Transverse colon (tissue), 4 donors: ENCODE measurements at regions not wholly inside any gene's neighbourhood (a gene's known extent, or its start where the extent isn't known, plus 50 kb on each side); places are given as distances from the start of the nearest gene placed in this dataset.

ENCODE experiments used
- DNase-seq: peaks from one replicate; pipeline ENCODE4 v3.0.0-alpha.2; 2019
- H3K27ac ChIP-seq, 4 donors: fragments of 200-600 bp; sonication (generic); 2 replicates each; pipeline ENCODE4 v1.5.1; 2016 to 2018; ENCODE audit warnings: inconsistent platforms in 4 of 4
- H3K27me3 ChIP-seq: fragments of 200-600 bp; sonication (generic); 2 replicates; pipeline ENCODE4 v1.5.1; 2017; ENCODE audit warnings: inconsistent platforms
- H3K36me3 ChIP-seq, 4 donors: fragments of 200-600 bp; sonication (generic); 2 replicates each; pipeline ENCODE4 v1.5.1; 2017 to 2019; ENCODE audit warnings: inconsistent platforms in 4 of 4
- H3K4me1 ChIP-seq, 4 donors: fragments of 200-600 bp; sonication (generic); 2 replicates each; pipeline ENCODE4 v1.5.1; 2017 to 2020; ENCODE audit warnings: inconsistent platforms in 4 of 4
- H3K4me3 ChIP-seq, 4 donors: fragments of 200-600 bp; sonication (generic); 1 replicate in 1 of 4; 2 replicates in 3 of 4; pipeline versions ENCODE4 v1.5.1 to v1.6.1; 2017 to 2019; ENCODE audit warnings: inconsistent platforms in 4 of 4
- H3K9me3 ChIP-seq, 2 donors: fragments of 200-600 bp; sonication (generic); 2 replicates each; pipeline ENCODE4 v1.5.1; 2017 to 2019; ENCODE audit warnings: inconsistent platforms in 2 of 2
- CTCF ChIP-seq, 5 experiments: fragments of 200-600 bp in 3 of 5; fragments of 450-650 bp in 2 of 5; sonication (generic) in 3 of 5; IDR thresholded peaks; 1 replicate in 2 of 5; 2 replicates in 3 of 5; pipeline ENCODE4 v1.5.1; 2016 to 2017; ENCODE audit warnings: antibody characterized with exemption in 5 of 5, inconsistent platforms in 3 of 5, mild to moderate bottlenecking in 2 of 5, moderate library complexity in 1 of 5
- EP300 ChIP-seq: sonication (generic); formaldehyde crosslinking; IDR thresholded peaks from one replicate; pipeline ENCODE4 v1.6.1; 2017; ENCODE audit warnings: antibody characterized with exemption, low read depth
- POLR2A ChIP-seq: fragments of 450-650 bp; IDR thresholded peaks from one replicate; pipeline ENCODE4 v1.6.1; 2016; ENCODE audit warnings: antibody characterized with exemption, mild to moderate bottlenecking, moderate library complexity
- POLR2AphosphoS5 ChIP-seq, 3 donors: sonication (generic); formaldehyde crosslinking; IDR thresholded peaks; one replicate each; pipeline ENCODE4 v1.6.1; 2016; ENCODE audit warnings: antibody characterized with exemption in 3 of 3
- WGBS, 2 donors: methylation state at CpG; one replicate each; pipeline ENCODE4 v1.1.5; 2018; ENCODE audit warnings: low coverage in 1 of 2; 5-methylcytosine and 5-hydroxymethylcytosine counted together
- in situ Hi-C, 4 donors: fragments of 200-750 bp; cut with MboI; loops; one replicate each; pipeline versions ENCODE4 v1.15.0 to v1.15.1; 2017; ENCODE audit warnings: low sequenced_read_pairs in 3 of 4, low pct_ligation_motif_present in 1 of 4, low pct_unique_long_range_greater_than_20kb in 1 of 4
- intact Hi-C: fragments of 100-400 bp; cut with DNase I; formaldehyde crosslinking; loops from one replicate; pipeline ENCODE4 v1.15.1; 2023; ENCODE audit warnings: low total_unique reads

DNA sequence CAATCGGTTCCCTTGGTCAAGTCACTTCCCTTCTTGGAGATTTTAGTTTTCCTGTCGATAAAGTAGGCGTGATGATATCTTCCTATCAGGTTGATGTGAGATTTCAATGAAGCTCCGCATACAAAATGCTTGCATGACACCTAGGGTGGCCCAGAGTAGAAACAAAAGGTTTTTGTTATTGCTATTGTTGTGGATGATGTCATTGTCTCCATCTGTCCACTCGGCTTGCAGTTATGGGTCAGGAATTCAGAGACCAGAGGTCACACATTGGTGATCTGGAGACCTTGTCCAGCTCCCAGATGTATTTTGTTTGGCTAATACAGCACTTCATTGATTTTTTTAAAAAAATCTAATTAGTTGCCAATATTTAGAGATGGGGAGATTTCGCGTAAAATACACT lies 382.1 kb downstream of the MN1 start:
- WGBS, 2 donors = 61 to 74% methylated on average over 7 of the region's 7 CpGs
- Histone ChIP-seq H3K9me3 (no peaks in the 10 kb centered on the region), H3K4me1 (peaks cover 0 to 8% (median 3%) of the 10 kb centered on the region in 4 donors), H3K4me3 (no peak overlapping the region), H3K36me3 (no peaks in the 10 kb centered on the region), H3K27ac (no peak overlapping the region), H3K27me3 (peaks cover 10% of the 10 kb centered on the region)
- intact Hi-C loops = no loop called here
- in situ Hi-C loops = loop anchor here in 3 of 4 donors (10.0 to 25.0 kb wide), 2 partner anchors 385 to 393 kb away; partner anchors contain the start of gene MN1 (in 3 of the 3)
- DNase-seq = no peak
- TF ChIP-seq POLR2A = no peak
- no peak for TF ChIP-seq EP300
- TF ChIP-seq POLR2AphosphoS5 (IDR thresholded peaks at IDR 0.05) = no peak
- TF ChIP-seq CTCF (IDR thresholded peaks at IDR 0.05) = no peak

DNA sequence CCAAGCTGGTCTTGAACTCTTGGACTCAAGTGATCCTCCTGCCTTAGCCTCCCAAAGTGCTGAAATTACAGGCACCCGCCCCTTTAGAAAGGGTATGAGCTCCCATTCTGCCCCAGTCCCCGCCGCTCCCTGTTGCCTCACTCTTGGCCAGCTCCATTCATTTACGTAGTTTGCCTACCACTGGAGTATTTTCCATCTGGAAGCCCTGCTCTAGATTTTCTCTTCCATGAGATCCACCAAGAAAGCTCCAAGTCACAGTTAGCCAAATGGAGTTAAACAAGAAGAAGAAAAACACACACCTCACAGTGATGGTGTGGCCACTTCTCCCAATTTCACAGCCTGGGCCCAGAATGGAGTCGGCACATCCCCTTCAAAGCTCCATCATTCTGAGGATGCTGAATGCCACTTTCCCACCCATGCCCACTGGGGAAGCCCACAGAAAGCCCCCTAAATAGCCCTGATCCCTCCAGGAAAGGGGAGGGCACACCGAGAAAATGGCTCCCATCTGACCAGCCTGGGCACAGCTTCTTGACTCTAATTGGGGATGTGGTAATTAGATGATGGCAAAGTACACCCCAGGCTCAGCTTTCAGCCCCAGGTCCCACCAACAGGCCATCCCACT lies 381.2 kb downstream of the MN1 start:
- Histone ChIP-seq H3K36me3 (no peaks in the 10 kb centered on the region), H3K27ac (peak overlapping the region in 3 of 4 donors; percentile 23 to 56 (median 50)), H3K4me1 (peaks cover 0 to 8% (median 3%) of the 10 kb centered on the region in 4 donors), H3K27me3 (peaks cover 10% of the 10 kb centered on the region), H3K4me3 (no peak overlapping the region), H3K9me3 (no peaks in the 10 kb centered on the region)
- no peak for DNase-seq
- TF ChIP-seq EP300 (no peak), POLR2A (no peak), CTCF (IDR thresholded peaks at IDR 0.05) (no peak), POLR2AphosphoS5 (IDR thresholded peaks at IDR 0.05) (no peak)
- in situ Hi-C loops (loop anchor here in 2 of 4 donors (25.0 kb wide), 1 partner anchor 392 kb away; the partner anchor contains the start of gene MN1 (in 2 of the 2)), intact Hi-C loops (no loop called here)
- 46 to 72% methylated on average over 4 to 6 of the region's 6 CpGs for WGBS, 2 donors

- Histone ChIP-seq H3K36me3 (no peaks in the 10 kb centered on the region), H3K27me3 (peaks cover 10% of the 10 kb centered on the region), H3K9me3 (no peaks in the 10 kb centered on the region), H3K27ac (peak overlapping the region in 3 of 4 donors; percentile 50 to 56 (median 52)), H3K4me1 (peaks cover 0 to 8% (median 3%) of the 10 kb centered on the region in 4 donors), H3K4me3 (no peak overlapping the region)
- intact Hi-C loops = no loop called here
- 21% methylated on average over 26 of the region's 27 CpGs; no CpG with 5 or more reads in 1 of the 2 donors for WGBS, 2 donors
- no peak for TF ChIP-seq CTCF (IDR thresholded peaks at IDR 0.05)
- TF ChIP-seq POLR2AphosphoS5 (IDR thresholded peaks at IDR 0.05) = no peak
- no peak for TF ChIP-seq POLR2A
- no peak for TF ChIP-seq EP300
- in situ Hi-C loops = loop anchor here in 2 of 4 donors (25.0 kb wide), 1 partner anchor 391 kb away; the partner anchor contains the start of gene MN1 (in 2 of the 2)
- peak; percentile 46 for DNase-seq
These were observed 380.7 kb downstream of the MN1 start for GRCh38 chr22:27420817-27421361.

GRCh38 chr22:27422442-27422841 lies 379.1 kb downstream of the MN1 start:
- TF ChIP-seq CTCF (IDR thresholded peaks at IDR 0.05) (no peak), POLR2AphosphoS5 (IDR thresholded peaks at IDR 0.05) (no peak), EP300 (no peak), POLR2A (no peak)
- in situ Hi-C loops (loop anchor here in 2 of 4 donors (25.0 kb wide), 1 partner anchor 390 kb away; the partner anchor contains the start of gene MN1 (in 2 of the 2)), intact Hi-C loops (no loop called here)
- H3K4me1 ChIP-seq = peaks cover 0 to 8% (median 3%) of the 10 kb centered on the region in 4 donors
- no peak overlapping the region for H3K4me3 ChIP-seq
- no peaks in the 10 kb centered on the region for H3K9me3 ChIP-seq
- H3K27me3 ChIP-seq = peaks cover 10% of the 10 kb centered on the region
- H3K36me3 ChIP-seq = no peaks in the 10 kb centered on the region
- H3K27ac ChIP-seq = no peak overlapping the region
- no peak for DNase-seq
